GM12891 (cell line): ENCODE measurements at regions not wholly inside any gene's neighbourhood (a gene's known extent, or its start where the extent isn't known, plus 50 kb on each side); places are given as distances from the start of the nearest gene placed in this dataset.

Source experiments
- POLR2A ChIP-seq: IDR thresholded peaks from 2 replicates; pipeline ENCODE4 v1.6.1; 2011; ENCODE audit warnings: low read depth, low read length, control low read depth
- POLR2AphosphoS5 ChIP-seq: IDR thresholded peaks from 2 replicates; pipeline ENCODE4 v1.6.1; 2011; ENCODE audit warnings: low read depth, low read length, control low read depth
- TAF1 ChIP-seq: IDR thresholded peaks from 2 replicates; pipeline ENCODE4 v1.6.1; 2011; ENCODE audit warnings: low read depth, low read length, control low read depth

GRCh38 chrY:7211971-7212370 is 300.4 kb upstream of the AMELY start:
- no peak for TF ChIP-seq POLR2AphosphoS5
- TF ChIP-seq POLR2A = no peak
- no peak for TF ChIP-seq TAF1
